NCI-H1092 (cell line): ENCODE measurements at regions not wholly inside any gene's neighbourhood (a gene's known extent, or its start where the extent isn't known, plus 50 kb on each side); places are given as distances from the start of the nearest gene placed in this dataset.

ENCODE experiments used
- DNase-seq: peaks from one replicate; lab custom pipeline; 2025; lab: John Stamatoyannopoulos, UW

- DNase-seq, result no peak
Measured at GRCh38 chr1:112264010-112264409, 132.0 kb upstream of the CTTNBP2NL start.

GRCh38 chr1:112264553-112264952 lies 131.5 kb upstream of the CTTNBP2NL start:
- peak; percentile 3 for DNase-seq

- DNase-seq, result no peak
Measured at GRCh38 chr1:112265931-112266330, 130.1 kb upstream of the CTTNBP2NL start.

GRCh38 chr1:112267206-112267605 lies 128.8 kb upstream of the CTTNBP2NL start:
- DNase-seq, result no peak

GRCh38 chr1:112267929-112268328 lies 128.1 kb upstream of the CTTNBP2NL start:
- DNase-seq, result no peak

- DNase-seq, result no peak
Measured at GRCh38 chr1:112268408-112268807, 127.6 kb upstream of the CTTNBP2NL start.

GRCh38 chr1:112271270-112271669 lies 124.7 kb upstream of the CTTNBP2NL start:
- no peak for DNase-seq

GRCh38 chr1:112272101-112272772 lies 123.8 kb upstream of the CTTNBP2NL start:
- no peak for DNase-seq

GRCh38 chr1:112284796-112285195 lies 111.2 kb upstream of the CTTNBP2NL start:
- no peak for DNase-seq

- no peak for DNase-seq
Measured at GRCh38 chr1:112285316-112285715, 110.7 kb upstream of the CTTNBP2NL start.

GRCh38 chr1:112285746-112286145 lies 110.3 kb upstream of the CTTNBP2NL start:
- DNase-seq, result no peak

- DNase-seq, result peak; percentile 9
Measured at GRCh38 chr1:112296908-112297307, 99.1 kb upstream of the CTTNBP2NL start.

- no peak for DNase-seq
Measured at GRCh38 chr1:112297536-112297935, 98.5 kb upstream of the CTTNBP2NL start.

- DNase-seq, result no peak
Measured at GRCh38 chr1:112298558-112298957, 97.5 kb upstream of the CTTNBP2NL start.

- no peak for DNase-seq
Measured at GRCh38 chr1:112304126-112304525, 91.9 kb upstream of the CTTNBP2NL start.

- DNase-seq, result no peak
Measured at GRCh38 chr1:112304612-112305011, 91.4 kb upstream of the CTTNBP2NL start.

- DNase-seq, result no peak
Measured at GRCh38 chr1:112307930-112308591, 88.0 kb upstream of the CTTNBP2NL start.

GRCh38 chr1:112308716-112309115 lies 87.3 kb upstream of the CTTNBP2NL start:
- no peak for DNase-seq

- no peak for DNase-seq
Measured at GRCh38 chr1:112309499-112309898, 86.5 kb upstream of the CTTNBP2NL start.

GRCh38 chr1:112312315-112312714 lies 83.7 kb upstream of the CTTNBP2NL start:
- peak; percentile 11 for DNase-seq

- no peak for DNase-seq
Measured at GRCh38 chr1:112312879-112313278, 83.1 kb upstream of the CTTNBP2NL start.

GRCh38 chr1:112316254-112316913 lies 79.6 kb upstream of the CTTNBP2NL start:
- no peak for DNase-seq

GRCh38 chr1:112317140-112317539 lies 78.9 kb upstream of the CTTNBP2NL start:
- no peak for DNase-seq
